Uterus (tissue), 2 donors: ENCODE measurements at regions not wholly inside any gene's neighbourhood (a gene's known extent, or its start where the extent isn't known, plus 50 kb on each side); places are given as distances from the start of the nearest gene placed in this dataset.

Experiments used
- CTCF ChIP-seq, 4 experiments: fragments of 200-600 bp in 2 of 4; fragments of 450-650 bp in 2 of 4; sonication (generic) in 2 of 4; IDR thresholded peaks; one replicate each; pipeline ENCODE4 v1.5.1; 2016 to 2019; ENCODE audit warnings: antibody characterized with exemption in 4 of 4, mild to moderate bottlenecking in 2 of 4, moderate library complexity in 1 of 4
- POLR2A ChIP-seq, 2 donors: fragments of 450-650 bp; IDR thresholded peaks; one replicate each; pipeline ENCODE4 v1.6.1; 2016; ENCODE audit warnings: antibody characterized with exemption in 2 of 2, mild to moderate bottlenecking in 1 of 2, moderate library complexity in 1 of 2

GRCh38 chr6:99850841-99851240 is 143.2 kb downstream of the MCHR2 start:
- TF ChIP-seq CTCF (IDR thresholded peaks at IDR 0.05) (no peak), POLR2A (IDR thresholded peaks at IDR 0.05) (no peak)
